ENCODE measurements at regions not wholly inside any gene's neighbourhood (a gene's known extent, or its start where the extent isn't known, plus 50 kb on each side); places are given as distances from the start of the nearest gene placed in this dataset.

DNA sequence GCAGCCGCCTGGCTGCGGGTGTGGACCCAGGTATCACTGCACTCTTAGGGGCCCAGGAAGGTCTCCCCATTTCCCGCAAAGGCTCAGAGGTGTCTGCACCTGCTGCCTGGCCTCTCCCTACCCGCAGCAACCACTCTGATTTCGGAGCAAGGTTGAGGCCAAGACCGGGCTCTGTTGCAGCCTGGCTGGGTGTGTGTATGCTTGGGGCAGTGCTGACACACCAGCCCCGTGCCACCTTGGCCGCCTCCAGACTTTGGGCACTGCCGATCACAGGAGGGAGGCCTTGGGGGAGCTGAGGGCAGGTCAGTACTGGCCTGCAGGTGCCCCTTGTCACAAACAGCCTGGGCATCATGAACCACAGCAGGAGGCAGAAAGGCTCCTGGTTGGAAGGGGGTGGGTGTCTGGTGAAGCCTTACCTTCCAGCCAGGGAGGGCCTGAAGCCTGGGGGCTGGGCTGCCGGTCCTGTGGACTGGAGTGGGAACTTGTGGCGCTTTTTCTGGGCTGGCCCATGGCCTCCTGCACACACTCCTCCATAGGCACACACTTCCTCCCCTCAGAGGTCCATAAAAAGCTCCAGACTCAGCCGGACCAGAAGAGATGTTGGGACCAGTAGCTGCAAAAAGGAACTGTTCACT is 519.5 kb downstream of the RWDD3 start:
- under 1% methylated on average over 12 of the region's 12 CpGs for WGBS (ENCODE audit: insufficient coverage, low coverage, missing lambda C conversion rate)
- no peak overlapping the region for H3K4me2 ChIP-seq (ENCODE audit: insufficient read depth, low read length)
- no peaks in the 10 kb centered on the region for H3K9me3 ChIP-seq (replicated peaks; ENCODE audit: control insufficient read depth, insufficient read depth, low read depth, low read length)
- CTCF ChIA-PET (ENCODE audit: low intra/inter-chr PET ratio), result no interaction called here
- DNase-seq (ENCODE audit: extremely low read depth in 1 of 4, low spot score in 3 of 4) (no peak), ATAC-seq (no peak), FAIRE-seq (no peak)
- H3K27me3 ChIP-seq (ENCODE audit: control insufficient read depth in 2 of 2, insufficient read depth in 2 of 2, low read length in 2 of 2), result no peaks in the 10 kb centered on the region
- H3K9ac ChIP-seq (ENCODE audit: insufficient read depth in 1 of 2, low read depth in 2 of 2, low read length in 2 of 2), result no peak overlapping the region
- POLR2A ChIA-PET, result no interaction called here
- H3K4me1 ChIP-seq (replicated peaks in 1 of 2; ENCODE audit: control insufficient read depth in 2 of 2, insufficient read depth in 2 of 2, low read length in 2 of 2), result no peaks in the 10 kb centered on the region
- no peak overlapping the region for H3K4me3 ChIP-seq
- BruUV-seq (replicated peaks), result no TSS peak
- no peaks in the 10 kb centered on the region for H3K9me1 ChIP-seq (ENCODE audit: control insufficient read depth, insufficient read depth, low read length)
- H2AFZ ChIP-seq (ENCODE audit: low read depth, low read length), result no peak overlapping the region
- H3K79me2 ChIP-seq (ENCODE audit: control insufficient read depth, insufficient read depth, low read length), result no peaks in the 10 kb centered on the region
- no peak overlapping the region for H3K27ac ChIP-seq (ENCODE audit: extremely low read depth, low read depth, low read length)
- in situ Hi-C loops (cut with MboI) (no loop called here), intact Hi-C loops (cut with micrococcal nuclease) (no loop called here)
- no peaks in the 10 kb centered on the region for H3K36me3 ChIP-seq (ENCODE audit: control insufficient read depth, insufficient read depth, low read length)
- H4K20me1 ChIP-seq (replicated peaks; ENCODE audit: control insufficient read depth, insufficient read depth, low read length), result no peaks in the 10 kb centered on the region
- TF ChIP-seq, protein P1, sequence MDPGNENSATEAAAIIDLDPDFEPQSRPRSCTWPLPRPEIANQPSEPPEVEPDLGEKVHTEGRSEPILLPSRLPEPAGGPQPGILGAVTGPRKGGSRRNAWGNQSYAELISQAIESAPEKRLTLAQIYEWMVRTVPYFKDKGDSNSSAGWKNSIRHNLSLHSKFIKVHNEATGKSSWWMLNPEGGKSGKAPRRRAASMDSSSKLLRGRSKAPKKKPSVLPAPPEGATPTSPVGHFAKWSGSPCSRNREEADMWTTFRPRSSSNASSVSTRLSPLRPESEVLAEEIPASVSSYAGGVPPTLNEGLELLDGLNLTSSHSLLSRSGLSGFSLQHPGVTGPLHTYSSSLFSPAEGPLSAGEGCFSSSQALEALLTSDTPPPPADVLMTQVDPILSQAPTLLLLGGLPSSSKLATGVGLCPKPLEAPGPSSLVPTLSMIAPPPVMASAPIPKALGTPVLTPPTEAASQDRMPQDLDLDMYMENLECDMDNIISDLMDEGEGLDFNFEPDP (CRISPR knock-in tag; IDR thresholded peaks at IDR 0.05), result no peak
- TF ChIP-seq RUNX1 (IDR thresholded peaks at IDR 0.05; ENCODE audit: low read depth) (no peak), HMGN3 (IDR thresholded peaks at IDR 0.05; ENCODE audit: borderline replicate concordance, extremely low read depth, insufficient read length, low read depth, low read length) (no peak), TCF7L2 (IDR thresholded peaks at IDR 0.05; ENCODE audit: low read depth, low read length) (no peak), TEAD1 (CRISPR knock-in tag; IDR thresholded peaks at IDR 0.05) (no peak), ESRRB (CRISPR knock-in tag; IDR thresholded peaks at IDR 0.05; ENCODE audit: borderline replicate concordance) (no peak), ZNF347 (CRISPR knock-in tag; IDR thresholded peaks at IDR 0.05; ENCODE audit: low read depth) (no peak), ZNF561 (CRISPR knock-in tag; conservative IDR thresholded peaks at IDR 0.05) (no peak), TEAD2 (tag; IDR thresholded peaks at IDR 0.05) (no peak)
- TF ChIP-seq, protein P2, sequence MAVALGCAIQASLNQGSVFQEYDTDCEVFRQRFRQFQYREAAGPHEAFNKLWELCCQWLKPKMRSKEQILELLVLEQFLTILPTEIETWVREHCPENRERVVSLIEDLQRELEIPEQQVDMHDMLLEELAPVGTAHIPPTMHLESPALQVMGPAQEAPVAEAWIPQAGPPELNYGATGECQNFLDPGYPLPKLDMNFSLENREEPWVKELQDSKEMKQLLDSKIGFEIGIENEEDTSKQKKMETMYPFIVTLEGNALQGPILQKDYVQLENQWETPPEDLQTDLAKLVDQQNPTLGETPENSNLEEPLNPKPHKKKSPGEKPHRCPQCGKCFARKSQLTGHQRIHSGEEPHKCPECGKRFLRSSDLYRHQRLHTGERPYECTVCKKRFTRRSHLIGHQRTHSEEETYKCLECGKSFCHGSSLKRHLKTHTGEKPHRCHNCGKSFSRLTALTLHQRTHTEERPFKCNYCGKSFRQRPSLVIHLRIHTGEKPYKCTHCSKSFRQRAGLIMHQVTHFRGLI (CRISPR knock-in tag; IDR thresholded peaks at IDR 0.05), result no peak
- TF ChIP-seq, protein P3, sequence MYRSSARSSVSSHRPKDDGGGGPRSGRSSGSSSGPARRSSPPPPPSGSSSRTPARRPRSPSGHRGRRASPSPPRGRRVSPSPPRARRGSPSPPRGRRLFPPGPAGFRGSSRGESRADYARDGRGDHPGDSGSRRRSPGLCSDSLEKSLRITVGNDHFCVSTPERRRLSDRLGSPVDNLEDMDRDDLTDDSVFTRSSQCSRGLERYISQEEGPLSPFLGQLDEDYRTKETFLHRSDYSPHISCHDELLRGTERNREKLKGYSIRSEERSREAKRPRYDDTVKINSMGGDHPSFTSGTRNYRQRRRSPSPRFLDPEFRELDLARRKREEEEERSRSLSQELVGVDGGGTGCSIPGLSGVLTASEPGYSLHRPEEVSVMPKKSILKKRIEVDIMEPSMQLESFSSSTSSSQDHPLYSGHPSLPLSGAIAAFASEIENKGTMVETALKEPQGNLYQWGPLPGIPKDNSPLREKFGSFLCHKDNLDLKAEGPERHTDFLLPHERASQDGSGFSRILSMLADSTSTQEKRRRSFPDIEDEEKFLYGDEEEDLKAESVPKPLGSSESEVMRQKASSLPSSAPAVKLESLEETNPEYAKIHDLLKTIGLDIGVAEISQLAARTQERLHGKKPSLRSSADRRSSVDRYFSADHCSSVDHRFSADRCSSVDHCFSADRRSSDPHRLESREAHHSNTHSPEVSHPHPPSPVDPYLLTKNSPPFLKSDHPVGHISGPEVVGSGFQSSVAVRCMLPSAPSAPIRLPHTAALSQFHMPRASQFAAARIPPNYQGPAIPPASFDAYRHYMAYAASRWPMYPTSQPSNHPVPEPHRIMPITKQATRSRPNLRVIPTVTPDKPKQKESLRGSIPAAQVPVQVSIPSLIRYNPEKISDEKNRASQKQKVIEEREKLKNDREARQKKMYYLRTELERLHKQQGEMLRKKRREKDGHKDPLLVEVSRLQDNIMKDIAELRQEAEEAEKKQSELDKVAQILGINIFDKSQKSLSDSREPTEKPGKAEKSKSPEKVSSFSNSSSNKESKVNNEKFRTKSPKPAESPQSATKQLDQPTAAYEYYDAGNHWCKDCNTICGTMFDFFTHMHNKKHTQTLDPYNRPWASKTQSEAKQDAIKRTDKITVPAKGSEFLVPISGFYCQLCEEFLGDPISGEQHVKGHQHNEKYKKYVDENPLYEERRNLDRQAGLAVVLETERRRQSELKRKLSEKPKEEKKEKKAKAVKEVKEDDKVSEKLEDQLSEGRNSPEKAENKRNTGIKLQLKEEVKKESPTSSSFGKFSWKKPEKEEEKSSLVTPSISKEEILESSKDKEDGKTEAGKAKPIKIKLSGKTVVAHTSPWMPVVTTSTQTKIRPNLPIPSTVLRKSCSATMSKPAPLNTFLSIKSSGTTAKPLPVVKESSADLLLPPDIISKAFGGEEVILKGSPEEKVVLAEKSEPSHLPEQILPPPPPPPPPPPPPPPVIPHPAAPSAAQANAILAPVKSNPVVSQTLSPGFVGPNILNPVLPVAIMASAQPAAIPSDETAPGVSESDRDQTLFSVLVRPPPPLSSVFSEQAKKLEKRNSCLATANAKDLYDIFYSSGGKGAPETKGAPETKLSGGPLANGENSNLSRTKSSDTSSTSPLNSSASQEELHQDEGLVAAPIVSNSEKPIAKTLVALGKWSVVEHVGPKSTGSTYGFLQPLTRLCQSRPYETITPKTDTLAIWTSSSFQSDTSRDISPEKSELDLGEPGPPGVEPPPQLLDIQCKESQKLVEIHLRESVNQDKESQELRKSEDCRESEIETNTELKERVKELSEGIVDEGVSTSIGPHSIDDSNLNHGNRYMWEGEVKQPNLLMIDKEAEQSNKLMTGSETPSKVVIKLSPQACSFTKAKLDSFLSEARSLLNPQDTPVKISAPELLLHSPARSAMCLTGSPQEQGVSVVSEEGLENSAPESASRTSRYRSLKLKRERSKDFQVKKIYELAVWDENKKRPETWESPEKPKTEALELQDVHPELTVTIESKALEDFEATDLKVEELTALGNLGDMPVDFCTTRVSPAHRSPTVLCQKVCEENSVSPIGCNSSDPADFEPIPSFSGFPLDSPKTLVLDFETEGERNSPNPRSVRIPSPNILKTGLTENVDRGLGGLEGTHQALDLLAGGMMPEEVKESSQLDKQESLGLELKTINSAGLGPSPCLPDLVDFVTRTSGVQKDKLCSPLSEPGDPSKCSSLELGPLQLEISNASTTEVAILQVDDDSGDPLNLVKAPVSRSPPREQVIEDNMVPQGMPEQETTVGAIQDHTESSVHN (IDR thresholded peaks at IDR 0.05; ENCODE audit: borderline replicate concordance in 1 of 2, low read depth in 1 of 2), result no peak
